ENCODE measurements at regions not wholly inside any gene's neighbourhood (a gene's known extent, or its start where the extent isn't known, plus 50 kb on each side); places are given as distances from the start of the nearest gene placed in this dataset.

DNA sequence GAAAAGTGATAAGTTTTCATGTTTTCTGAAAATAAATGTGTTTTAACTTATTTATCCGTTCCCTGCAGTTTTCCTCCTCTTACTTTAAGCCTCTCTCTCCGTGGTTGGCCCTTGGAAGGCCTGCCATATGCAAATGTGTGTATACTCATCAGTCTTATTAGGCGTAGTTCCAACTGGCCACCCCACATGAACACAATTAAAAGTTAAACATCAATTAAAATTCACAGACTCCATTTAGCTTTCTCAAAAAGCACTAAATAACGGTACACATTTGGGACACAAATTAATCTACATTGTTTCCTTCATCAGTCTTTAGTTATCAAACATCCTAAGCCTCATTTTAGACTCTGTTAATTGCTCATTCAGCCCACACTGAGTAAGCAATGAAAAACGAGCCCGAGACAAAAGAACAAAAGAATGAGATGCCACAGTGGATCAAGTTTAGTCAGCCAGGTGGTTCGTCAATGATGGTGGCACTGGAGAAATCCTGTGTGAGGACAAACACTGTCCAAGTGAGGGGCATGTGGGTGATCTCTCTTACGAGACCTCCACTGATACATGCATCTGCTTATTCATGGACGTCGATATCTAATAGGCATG is 76.0 kb upstream of the TMCC3 start:
- DNase-seq (ENCODE audit: low read depth): no peak
- H3K4me3 ChIP-seq (ENCODE audit: low read depth, low read length): no peak overlapping the region
- TF ChIP-seq, protein P1, sequence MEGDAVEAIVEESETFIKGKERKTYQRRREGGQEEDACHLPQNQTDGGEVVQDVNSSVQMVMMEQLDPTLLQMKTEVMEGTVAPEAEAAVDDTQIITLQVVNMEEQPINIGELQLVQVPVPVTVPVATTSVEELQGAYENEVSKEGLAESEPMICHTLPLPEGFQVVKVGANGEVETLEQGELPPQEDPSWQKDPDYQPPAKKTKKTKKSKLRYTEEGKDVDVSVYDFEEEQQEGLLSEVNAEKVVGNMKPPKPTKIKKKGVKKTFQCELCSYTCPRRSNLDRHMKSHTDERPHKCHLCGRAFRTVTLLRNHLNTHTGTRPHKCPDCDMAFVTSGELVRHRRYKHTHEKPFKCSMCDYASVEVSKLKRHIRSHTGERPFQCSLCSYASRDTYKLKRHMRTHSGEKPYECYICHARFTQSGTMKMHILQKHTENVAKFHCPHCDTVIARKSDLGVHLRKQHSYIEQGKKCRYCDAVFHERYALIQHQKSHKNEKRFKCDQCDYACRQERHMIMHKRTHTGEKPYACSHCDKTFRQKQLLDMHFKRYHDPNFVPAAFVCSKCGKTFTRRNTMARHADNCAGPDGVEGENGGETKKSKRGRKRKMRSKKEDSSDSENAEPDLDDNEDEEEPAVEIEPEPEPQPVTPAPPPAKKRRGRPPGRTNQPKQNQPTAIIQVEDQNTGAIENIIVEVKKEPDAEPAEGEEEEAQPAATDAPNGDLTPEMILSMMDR (IDR thresholded peaks at IDR 0.05; ENCODE audit: insufficient read depth, low read depth, low read length, missing control alignments): no peak

GRCh38 chr12:94725375-94726168 is 75.2 kb upstream of the TMCC3 start:
- no peak overlapping the region for H3K4me3 ChIP-seq (ENCODE audit: low read depth, low read length)
- peak; percentile 56 for DNase-seq (ENCODE audit: low read depth)
- TF ChIP-seq, protein P1 (IDR thresholded peaks at IDR 0.05; ENCODE audit: insufficient read depth, low read depth, low read length, missing control alignments): peak; percentile 31

- TF ChIP-seq, protein P1 (IDR thresholded peaks at IDR 0.05; ENCODE audit: insufficient read depth, low read depth, low read length, missing control alignments): no peak
- DNase-seq (ENCODE audit: low read depth): no peak
- no peak overlapping the region for H3K4me3 ChIP-seq (ENCODE audit: low read depth, low read length)
Observed at GRCh38 chr12:94722664-94723063, 72.3 kb upstream of the TMCC3 start.

DNA sequence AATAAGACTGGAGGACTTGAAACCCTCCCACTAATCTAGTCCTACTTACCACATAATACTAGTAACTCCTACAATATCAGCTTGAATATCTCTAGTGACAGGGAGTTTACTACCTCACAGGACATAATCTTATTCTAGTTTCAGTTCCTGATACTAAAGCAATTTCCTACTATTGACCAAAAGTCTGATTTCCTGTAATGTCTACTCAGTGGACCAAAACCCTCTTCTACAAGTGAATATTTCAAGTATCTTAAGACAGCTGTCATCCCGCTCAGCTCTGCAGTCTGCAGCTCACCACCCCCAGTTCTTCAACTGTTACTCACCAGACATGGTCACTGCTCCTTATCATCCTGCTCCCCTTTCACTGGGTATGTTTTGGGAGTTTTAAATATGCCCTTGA is 70.8 kb upstream of the TMCC3 start:
- no peak overlapping the region for H3K4me3 ChIP-seq (ENCODE audit: low read depth, low read length)
- peak; percentile 78 for DNase-seq (ENCODE audit: low read depth)
- TF ChIP-seq, protein P1 (IDR thresholded peaks at IDR 0.05; ENCODE audit: insufficient read depth, low read depth, low read length, missing control alignments): no peak

- DNase-seq (ENCODE audit: low read depth): peak; percentile 35
- H3K4me3 ChIP-seq (ENCODE audit: low read depth, low read length): no peak overlapping the region
- TF ChIP-seq, protein P1 (IDR thresholded peaks at IDR 0.05; ENCODE audit: insufficient read depth, low read depth, low read length, missing control alignments): no peak
Observed at GRCh38 chr12:94718114-94718513, 67.8 kb upstream of the TMCC3 start.

GRCh38 chr12:94717656-94718055 is 67.3 kb upstream of the TMCC3 start:
- TF ChIP-seq, protein P1 (IDR thresholded peaks at IDR 0.05; ENCODE audit: insufficient read depth, low read depth, low read length, missing control alignments): no peak
- DNase-seq (ENCODE audit: low read depth): no peak
- H3K4me3 ChIP-seq (ENCODE audit: low read depth, low read length): no peak overlapping the region
